ENCODE measurements at regions not wholly inside any gene's neighbourhood (a gene's known extent, or its start where the extent isn't known, plus 50 kb on each side); places are given as distances from the start of the nearest gene placed in this dataset.

GRCh38 chr6:147035886-147036285 is 168.3 kb upstream of the STXBP5 start:
- TF ChIP-seq CTCF (IDR thresholded peaks at IDR 0.05; ENCODE audit: insufficient read depth, low read length) (no peak), GABPA (IDR thresholded peaks at IDR 0.05; ENCODE audit: low read depth) (no peak), POLR2AphosphoS5 (IDR thresholded peaks at IDR 0.05; ENCODE audit: low read depth) (no peak)
